GM21515 (cell line): ENCODE measurements at regions not wholly inside any gene's neighbourhood (a gene's known extent, or its start where the extent isn't known, plus 50 kb on each side); places are given as distances from the start of the nearest gene placed in this dataset.

ENCODE experiments used
- ATAC-seq: cut with Tn5 transposase; IDR thresholded peaks from one replicate; pipeline ENCODE4 v1.9.1; 2021; ENCODE audit not compliant: unreplicated experiment

DNA sequence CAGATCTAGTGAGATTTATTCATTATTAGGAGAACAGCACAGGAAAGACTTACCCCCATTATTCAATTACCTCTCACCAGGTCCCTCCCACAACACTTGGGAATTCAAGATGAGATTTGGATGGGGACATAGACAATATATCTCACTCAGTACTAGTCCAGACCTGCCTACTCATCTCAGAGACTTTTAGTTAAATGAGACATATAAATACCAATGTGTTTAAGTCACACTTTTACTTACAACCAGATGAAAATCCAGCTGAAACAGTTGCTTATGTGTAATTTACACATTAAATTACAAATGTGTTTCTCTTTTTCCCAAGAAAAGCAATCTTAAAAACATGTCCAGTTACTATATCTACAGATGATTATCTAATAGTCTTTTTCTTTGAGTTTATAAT lies 1145.6 kb downstream of the KCNT2 start:
- ATAC-seq: no peak

DNA sequence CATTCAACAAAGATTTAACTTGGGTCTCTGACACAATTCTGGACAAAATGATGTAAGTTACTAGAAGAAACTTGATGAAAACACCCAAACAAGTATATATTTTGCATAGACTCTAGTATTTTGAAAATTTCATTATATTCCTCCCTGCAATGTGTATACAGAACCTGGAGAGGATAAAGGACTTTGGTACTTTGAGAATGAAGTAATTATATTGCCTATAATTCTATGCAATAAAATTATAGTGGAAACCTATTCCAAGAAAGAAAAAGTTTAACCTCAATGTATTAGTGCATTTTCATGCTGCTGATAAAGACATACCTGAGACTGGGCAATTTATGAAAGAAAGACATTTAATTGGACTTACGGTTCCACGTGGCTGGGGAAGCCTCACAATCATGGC lies 1146.1 kb downstream of the KCNT2 start:
- ATAC-seq: no peak

DNA sequence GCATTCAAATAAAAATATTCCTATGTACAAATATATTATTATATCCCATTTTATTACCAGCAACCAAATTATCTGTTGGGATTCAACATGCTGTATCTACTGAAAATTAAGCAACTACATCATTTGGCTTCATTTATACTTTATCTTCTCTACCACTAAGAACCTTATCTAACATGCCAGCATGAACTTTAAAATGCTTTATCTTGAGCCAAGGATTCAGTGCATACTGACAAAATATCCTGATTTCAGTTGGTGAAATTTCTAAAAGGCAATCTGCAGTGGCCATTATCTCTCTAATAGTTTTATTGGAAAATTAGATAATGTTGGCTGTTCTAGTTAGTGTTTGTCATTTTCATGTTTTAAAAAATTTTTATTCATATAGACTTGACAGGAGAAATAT lies 1149.9 kb downstream of the KCNT2 start:
- ATAC-seq: no peak

DNA sequence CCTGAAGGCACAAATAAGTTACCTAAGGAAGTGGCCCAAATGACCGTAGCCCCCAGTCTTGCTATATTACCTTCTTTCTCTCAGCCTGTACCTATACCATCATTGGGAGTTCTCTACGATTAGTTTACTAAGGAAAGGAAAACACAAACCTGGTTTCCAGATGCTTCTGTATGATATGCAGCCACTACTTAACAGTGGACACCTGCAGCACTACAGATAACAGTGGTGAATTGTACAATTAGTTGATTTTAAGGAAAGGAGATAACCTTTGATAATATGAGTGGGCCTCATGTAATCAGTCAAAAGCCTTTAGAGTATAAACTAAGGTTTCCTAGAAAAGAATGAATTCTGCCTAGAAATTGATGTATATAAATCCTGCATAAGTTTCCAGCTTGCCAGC lies 1157.4 kb downstream of the KCNT2 start:
- no peak for ATAC-seq

DNA sequence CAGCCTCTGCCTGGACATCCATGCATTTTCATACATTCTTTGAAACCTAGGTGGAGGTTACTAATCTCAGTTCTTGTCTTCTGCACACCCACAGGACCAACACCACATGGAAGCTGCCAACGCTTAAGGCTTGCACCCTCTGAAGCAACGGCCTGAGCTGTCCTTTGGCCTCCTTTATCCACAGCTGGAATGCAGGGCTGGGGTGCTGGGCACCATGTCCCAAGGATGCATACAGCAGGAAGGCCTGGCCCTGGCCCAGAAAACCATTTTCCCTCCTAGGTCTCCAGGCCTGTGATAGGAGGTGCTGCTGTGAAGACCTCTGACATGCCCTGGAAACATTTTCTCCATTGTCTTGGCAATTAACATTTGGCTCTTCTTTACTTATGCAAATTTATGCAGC lies 1168.6 kb downstream of the KCNT2 start:
- ATAC-seq: no peak

DNA sequence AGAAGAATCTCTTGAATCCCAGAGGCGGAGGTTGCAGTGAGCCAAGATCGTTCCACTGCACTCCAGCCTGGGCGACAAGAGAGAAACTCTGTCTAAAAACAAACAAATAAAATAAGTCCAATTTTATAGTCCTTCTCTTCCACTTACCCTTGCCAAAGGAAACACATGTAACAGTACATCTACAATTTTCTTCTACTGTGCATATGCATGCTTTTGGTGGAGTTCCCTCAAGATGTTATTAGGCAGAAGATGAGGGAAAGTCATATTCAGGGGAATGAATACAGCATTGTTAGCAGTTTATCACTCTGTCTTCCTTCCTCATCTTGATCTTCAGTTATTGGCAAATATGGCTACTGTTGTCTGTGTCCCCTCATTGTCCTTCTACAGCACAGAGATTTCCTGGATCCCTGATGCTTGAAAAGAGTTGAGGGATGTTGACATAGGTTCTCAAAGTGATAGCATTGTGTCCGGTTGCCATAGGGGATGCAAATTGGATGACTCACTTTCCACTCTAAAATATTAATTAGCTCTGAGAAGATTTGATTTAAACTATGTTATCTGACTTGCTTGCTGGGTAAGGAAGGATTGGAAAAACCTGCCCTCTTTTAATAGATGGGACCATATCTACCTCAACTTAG lies 1173.6 kb downstream of the KCNT2 start:
- no peak for ATAC-seq

DNA sequence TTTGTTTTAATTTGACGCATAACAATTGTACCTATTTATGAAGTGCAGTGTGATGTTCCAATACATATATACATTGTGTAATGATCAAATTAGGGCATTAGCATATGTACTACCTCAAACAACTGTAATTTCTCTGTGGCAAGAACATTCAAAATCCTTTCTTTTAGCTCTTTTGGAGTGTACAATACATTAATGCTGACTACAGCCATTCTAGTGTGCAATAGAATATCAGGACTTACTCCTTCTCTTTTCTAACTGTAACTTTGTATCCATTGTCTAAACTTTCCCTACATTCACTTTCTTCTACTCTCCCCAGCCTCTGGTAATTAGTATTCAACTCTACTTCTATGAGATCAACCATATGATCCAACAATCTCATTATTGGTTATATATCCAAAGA lies 1177.4 kb downstream of the KCNT2 start:
- ATAC-seq: no peak

DNA sequence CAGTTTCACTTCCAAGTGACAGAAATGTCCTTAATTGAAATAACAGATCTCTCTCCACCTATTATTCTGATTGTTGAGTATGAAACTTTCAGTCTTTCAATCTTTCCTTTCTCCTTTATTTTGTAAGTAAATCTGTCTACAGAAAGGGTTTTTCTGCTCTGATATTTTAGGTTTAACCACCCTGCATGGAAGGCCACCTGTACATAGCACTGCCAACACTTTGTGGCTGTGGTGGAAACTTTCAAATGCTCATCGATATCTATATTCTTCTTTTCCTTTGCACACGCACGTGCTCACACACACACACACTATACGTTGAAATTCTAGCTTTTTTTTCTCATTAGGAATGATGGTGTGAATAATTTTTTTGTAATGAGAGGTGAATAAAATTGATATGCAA lies 1179.3 kb downstream of the KCNT2 start:
- no peak for ATAC-seq

DNA sequence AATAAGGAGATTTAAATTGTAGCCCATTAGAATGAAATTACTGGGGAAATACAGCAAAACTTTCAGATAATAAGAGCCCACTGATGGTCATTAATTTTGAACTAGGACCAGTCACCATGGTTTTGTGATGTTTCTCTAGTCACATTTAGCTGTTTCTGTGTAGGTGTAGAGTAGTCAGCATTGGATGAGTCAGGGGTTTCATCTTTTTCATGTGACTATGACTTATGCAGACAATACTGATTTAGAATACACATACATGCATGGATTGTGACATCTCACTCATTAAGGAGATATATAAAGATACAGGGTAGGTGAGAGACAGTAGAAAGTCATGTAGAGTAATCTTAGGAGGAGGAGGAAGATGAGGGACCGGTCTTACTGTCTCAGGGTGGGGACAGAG lies 1192.7 kb downstream of the KCNT2 start:
- ATAC-seq: no peak

DNA sequence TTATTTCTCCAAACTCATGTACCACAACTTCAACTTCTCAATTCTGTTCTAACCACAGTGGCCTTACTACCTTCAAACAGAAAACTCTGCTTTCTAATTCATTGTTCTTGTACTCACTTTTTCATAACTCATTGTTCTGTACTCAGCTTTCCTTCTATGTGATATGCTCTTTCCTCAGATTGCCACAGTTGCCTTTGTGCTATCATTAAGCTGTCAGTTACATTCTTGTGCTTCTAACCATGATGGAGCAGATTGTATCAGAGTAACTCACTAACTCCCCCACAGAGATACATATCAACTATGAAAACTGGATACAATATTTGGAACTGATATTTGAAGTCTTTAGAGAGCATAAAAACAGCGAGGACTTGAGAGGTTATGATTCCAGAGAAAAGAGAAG lies 1213.7 kb downstream of the KCNT2 start:
- no peak for ATAC-seq

DNA sequence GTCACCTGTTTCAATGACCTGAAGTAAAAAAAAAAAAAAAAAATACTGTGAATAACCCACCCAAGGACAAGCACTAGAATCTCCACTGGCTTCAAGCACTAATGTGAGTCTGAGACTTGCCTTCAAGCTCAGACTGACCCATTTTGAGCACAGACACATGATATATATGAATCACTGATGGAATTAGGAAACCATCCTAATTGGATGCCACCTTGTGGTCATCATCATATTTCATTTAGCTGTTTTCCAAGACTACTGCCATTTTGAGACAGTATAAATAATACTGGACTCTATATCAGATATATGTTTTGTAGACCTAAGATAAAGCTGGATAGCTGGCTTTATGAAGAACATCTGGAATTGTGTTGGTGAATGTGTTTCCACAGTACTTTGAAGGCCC lies 1232.0 kb downstream of the KCNT2 start:
- no peak for ATAC-seq

DNA sequence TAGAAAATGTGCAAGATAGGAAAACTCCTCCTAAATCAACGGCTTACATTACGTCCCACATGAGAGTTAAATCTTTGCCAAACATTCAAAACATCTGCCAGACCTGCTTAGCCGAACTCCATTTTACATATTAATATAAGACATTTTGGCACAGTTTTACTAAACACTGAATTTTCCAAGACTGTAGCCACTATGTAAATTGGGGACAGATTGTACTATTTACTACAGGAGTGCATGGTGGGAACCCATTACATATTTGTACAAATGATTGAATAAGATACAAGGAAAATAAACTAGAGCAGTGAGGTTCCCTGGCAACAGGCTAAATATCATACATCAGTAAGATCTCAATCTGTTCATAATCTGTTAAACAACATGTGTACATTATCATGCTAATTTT lies 1234.4 kb downstream of the KCNT2 start:
- no peak for ATAC-seq

DNA sequence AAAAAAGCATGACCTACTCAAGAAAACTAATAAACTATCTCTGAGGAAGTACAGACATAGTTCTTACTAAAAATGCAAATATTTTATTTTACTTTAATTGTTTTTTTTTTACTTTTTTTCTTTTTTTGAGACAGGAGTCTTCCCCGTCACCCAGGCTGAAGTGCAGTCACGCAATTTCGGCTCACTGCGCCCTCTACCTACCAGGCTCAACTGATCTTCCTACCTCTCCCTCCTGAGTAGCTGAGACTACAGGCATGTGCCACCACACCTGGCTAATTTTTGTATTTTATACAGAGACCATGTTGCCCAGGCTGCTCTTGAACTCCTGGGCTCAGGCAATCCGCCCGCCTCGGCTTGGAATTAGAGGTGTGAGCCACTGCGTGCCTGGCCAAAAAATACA lies 1263.1 kb downstream of the KCNT2 start:
- ATAC-seq: no peak

DNA sequence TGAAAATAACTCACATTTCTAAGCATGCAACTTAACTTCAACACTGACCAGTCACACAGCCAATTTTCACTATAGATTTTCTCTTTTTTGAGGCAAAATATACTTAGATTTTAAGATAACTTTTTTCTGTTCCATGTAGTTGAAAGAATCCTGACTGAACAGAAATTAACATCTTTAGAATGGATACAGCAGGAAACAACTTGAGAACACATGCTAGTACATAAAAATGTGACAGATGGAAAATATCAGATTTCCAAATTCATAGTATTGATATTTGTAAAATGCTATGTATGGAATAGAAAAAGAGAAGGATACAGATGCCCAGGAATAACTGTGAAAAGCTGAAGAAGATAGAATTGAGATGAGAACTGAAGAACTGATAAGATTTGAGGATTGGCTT lies 1270.6 kb downstream of the KCNT2 start:
- ATAC-seq: no peak

DNA sequence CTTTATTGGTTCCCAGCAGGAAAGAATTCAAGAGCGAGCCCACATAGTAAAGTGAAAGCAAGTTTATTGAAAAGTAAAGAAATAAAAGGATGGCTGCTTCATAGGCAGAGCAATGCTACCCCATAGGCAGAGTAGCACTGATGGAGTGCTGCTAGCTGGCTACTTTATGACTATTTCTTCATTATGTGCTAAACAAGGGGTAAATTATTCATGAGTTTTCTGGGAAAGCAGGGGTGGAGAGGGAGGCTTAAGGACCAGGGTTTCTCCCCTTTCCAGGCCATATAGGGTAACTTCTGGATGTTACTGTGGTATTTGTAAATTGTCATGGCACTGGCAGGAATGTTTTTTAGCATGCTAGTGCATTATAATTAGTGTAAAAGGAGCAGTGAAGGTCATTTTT lies 1271.4 kb downstream of the KCNT2 start:
- no peak for ATAC-seq

DNA sequence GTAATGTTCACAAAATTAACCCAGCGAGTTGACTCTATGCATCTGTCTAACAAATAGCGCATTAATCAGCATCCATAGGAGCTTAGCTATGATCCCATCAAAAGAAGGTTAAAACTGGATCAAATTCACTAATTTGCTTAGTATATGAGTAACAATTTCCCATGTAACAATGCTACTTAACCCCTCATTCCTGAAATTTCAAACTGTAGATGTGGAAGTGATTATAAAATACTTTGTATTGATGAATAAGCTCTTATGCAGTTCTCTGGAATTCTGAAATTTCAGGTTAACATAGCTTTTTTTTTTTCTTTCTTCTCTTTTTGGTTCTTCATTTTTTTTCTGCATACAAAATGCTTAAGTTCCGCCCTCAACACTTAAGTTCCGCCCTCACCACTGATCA lies 1272.7 kb downstream of the KCNT2 start:
- ATAC-seq: no peak

DNA sequence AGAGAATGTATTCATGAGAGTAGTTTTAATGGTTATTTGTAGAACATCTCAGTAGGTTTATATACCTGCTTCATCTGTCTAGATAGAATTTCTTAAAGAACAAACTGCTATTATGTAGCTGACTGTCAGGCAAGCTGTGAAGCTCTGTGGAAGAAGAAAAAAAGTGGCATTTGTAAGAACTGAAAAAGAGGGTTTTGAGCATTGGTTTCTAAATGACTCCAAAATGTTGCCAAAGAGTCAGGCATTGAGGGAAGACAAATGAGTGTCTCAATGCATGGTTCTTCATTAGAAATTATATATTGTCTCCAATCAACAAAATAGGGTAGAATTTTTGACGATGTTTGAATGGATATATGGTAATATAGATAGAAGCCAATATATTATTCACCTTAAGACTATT lies 1276.1 kb downstream of the KCNT2 start:
- ATAC-seq: no peak

DNA sequence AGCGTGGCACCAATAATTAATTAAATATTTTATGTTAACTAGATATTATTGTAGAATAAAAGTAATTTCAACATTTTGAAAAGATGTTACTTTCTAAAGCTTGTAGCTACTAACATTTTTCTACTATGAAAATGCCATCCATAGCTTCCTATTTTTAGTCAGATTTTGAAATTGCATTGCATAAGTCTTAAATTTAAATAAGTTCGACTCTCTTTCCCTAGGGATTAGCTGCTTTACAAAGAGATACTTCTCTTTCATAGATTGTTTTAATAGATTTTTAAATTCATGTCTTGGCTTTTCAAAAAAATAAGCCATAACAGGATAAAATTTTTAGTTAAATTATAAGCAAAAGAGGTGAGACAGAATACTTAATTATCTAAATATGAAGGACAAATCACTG lies 1279.6 kb downstream of the KCNT2 start:
- no peak for ATAC-seq

DNA sequence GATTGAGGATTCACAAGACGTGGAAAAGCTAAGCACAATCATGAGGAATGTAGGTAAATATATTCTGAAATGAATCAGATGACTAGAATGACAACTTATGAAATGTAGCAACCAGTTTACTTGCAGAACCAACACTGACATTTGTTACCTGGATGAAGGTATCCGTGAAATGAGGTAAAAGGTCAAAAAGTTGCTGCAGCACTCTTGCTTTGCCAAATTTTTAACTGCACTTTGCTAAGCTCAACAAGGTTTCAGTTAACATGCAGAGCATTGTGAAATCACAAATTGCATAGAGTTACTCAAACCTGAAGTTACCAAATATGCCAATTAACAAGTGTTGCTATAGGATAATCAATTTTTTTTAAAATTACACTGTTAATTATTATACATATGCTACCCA lies 1280.1 kb downstream of the KCNT2 start:
- ATAC-seq: no peak

DNA sequence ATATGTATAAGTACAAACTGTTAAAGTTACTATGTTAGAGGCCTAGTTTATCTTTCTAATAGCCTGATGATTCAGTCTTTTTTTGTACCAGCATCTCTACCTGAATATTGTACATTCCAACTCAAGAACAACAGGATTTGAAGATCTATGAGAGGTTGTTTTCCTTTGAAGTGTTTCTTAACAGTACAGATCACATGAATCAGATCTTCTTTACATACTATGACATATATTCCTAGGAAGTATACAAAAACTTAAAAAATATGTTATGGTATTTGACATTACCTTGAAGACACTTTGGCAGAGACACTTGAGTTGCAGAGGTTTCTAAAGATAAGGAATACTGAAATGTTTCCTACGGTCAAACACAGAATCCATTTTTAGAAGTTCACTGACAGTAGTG lies 1280.9 kb downstream of the KCNT2 start:
- ATAC-seq: no peak

DNA sequence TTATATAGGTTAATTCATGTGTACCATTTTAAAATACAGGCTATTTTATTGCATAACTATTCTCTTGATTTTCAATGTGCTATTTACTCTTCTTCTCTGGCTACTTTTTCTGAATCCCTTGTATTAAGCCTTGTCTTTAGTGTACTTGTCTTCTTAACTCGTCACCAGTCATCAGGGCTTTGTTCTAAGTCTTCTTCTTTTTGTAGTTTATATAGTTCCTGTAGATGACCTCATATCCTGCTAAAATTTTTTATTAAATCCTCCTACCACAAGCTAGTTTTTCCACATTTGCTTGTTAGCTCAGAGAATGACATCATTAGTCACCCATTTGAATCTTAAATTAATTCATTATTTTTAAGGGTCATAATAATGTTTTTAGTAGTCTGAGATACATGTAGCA lies 1281.9 kb downstream of the KCNT2 start:
- ATAC-seq: no peak

DNA sequence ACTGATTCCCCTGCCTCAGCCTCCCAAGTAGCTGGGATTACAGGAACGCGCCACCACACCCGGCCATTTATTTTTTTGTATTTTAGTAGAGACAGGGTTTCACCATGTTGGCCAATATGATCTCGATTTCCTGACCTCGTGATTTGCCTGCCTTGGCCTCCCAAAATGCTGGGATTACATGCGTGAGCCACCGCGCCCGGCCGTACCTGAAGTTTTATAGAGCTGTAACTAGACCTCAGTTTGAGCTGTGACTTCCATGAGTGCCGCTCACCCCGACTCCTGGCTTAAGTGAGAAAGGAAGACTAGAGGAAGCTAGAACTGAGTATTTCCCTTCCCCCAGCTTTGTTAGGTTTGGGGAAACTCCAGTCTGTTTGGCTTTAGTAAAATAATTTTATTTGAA lies 1283.1 kb downstream of the KCNT2 start:
- ATAC-seq: no peak

DNA sequence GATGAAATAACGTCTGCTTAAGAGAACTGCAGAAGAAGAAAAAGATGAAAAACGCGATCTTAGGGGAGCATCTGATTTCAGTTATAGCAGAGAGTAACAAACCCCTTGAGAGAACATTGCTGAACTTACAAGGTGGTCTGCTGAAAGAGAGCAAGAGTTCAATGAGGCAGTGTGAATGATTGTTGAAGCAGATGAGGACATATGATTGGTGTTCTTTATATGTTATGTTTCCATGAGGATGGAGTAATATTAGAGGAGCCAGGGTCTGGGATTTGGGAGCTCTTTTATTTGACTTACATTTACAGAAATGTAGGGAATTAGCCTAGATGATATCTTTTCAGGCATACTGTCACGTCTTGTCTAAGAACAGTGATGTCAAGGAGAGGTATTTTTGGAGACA lies 1302.0 kb downstream of the KCNT2 start:
- no peak for ATAC-seq

DNA sequence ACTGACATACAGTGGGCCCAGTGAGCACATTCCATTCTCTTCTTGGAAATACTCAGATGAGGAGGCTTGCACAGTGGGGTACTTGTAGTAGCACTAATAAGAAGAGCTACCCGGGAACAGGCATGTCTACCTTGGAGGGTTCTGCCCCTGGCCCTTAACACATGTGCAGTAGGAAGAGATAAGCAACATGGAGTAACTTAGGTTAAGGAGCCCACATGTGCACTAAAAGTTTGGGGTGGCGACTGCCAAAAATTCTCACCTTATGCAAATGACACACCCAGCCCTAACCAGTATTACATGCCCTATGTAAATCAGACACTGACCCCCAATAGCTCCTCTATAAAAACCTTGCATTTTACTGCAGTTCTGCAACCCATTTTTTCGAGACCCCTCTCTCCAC lies 1313.3 kb downstream of the KCNT2 start:
- ATAC-seq: no peak
